ENCODE measurements at regions not wholly inside any gene's neighbourhood (a gene's known extent, or its start where the extent isn't known, plus 50 kb on each side); places are given as distances from the start of the nearest gene placed in this dataset.

DNA sequence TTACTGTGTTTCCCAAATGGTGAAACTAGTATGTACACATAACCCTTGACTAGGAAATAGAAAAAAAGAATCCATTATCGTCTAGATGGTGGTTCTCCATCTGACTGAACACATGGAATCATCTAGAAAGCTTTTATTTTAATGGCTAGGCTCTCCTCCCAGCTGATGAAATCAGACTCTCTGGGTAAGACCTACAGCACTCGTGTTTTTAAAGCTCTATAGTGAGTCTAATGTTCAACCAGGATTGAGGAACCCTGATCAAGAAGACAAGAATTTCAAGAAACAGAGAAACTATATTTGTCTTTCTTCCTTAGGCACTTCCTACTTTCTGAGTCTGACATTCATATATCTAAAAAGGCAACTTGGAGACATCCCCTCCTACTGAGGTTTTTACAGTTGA is 118.8 kb downstream of the TMCO5A start:
- Histone ChIP-seq H3K27ac (ENCODE audit: low read length, poor library complexity, severe bottlenecking) (no peak overlapping the region), H3K27me3 (ENCODE audit: control insufficient read depth in 1 of 2, insufficient read depth in 1 of 2, low read length in 2 of 2) (no peaks in the 10 kb centered on the region), H2AK5ac (ENCODE audit: low read length, severe bottlenecking) (no peak overlapping the region), H4K91ac (ENCODE audit: low read length) (no peak overlapping the region), H3K9me3 (ENCODE audit: control insufficient read depth, low read length) (no peaks in the 10 kb centered on the region), H3K14ac (ENCODE audit: low read length in 2 of 2) (no peak overlapping the region), H3K4me1 (ENCODE audit: control insufficient read depth, insufficient read depth, low read depth, low read length) (peaks cover 1% of the 10 kb centered on the region), H3K18ac (ENCODE audit: low read depth in 1 of 2, low read length in 2 of 2) (no peak overlapping the region), H4K8ac (ENCODE audit: low read length) (no peak overlapping the region), H3K36me3 (ENCODE audit: control insufficient read depth in 1 of 2, insufficient read depth in 2 of 2, low read depth in 1 of 2, low read length in 2 of 2) (no peaks in the 10 kb centered on the region), H3K23ac (ENCODE audit: low read length in 2 of 2) (no peak overlapping the region), H3K79me1 (replicated peaks; ENCODE audit: low read length, poor library complexity, severe bottlenecking) (no peaks in the 10 kb centered on the region), H3K4ac (ENCODE audit: low read depth in 1 of 2, low read length in 2 of 2) (no peak overlapping the region), H3K4me3 (ENCODE audit: insufficient read depth in 1 of 2, low read depth in 1 of 2, low read length in 2 of 2) (no peak overlapping the region), H3K9ac (ENCODE audit: low read length) (peak overlapping the region; percentile 47), H2BK15ac (ENCODE audit: low read depth, poor library complexity, severe bottlenecking) (no peak overlapping the region), H2BK12ac (ENCODE audit: low read length in 2 of 2) (no peak overlapping the region), H2AFZ (ENCODE audit: low read depth, low read length) (no peak overlapping the region), H2BK120ac (ENCODE audit: low read depth, low read length) (no peak overlapping the region), H2BK5ac (ENCODE audit: low read depth, low read length, poor library complexity, severe bottlenecking) (no peak overlapping the region), H3K4me2 (ENCODE audit: low read length, poor library complexity, severe bottlenecking) (no peak overlapping the region)
- 100% methylated on average over 2 of the region's 2 CpGs for WGBS
- DNase-seq = no peak

DNA sequence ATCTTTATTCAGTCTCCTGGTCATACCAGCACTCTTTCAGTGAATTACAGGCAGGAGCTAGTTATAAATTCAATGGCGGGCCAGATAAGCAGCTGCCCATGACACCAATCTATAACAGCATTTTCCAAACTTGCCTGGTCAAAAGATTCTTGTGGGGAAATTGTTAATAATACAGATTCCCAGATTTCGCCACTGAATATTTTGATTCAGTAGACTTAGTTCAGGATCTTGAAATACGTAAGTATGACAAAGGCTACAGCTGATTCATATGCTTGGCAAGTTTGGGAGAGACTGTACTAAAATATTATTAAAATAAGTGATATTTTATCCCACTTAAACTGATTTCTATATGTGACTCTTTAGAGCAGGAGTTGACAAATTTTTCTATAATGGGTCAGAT is 119.3 kb downstream of the TMCO5A start:
- no peaks in the 10 kb centered on the region for H3K36me3 ChIP-seq (ENCODE audit: control insufficient read depth in 1 of 2, insufficient read depth in 2 of 2, low read depth in 1 of 2, low read length in 2 of 2)
- H3K18ac ChIP-seq (ENCODE audit: low read depth in 1 of 2, low read length in 2 of 2) = no peak overlapping the region
- peak overlapping the region; percentile 47 for H3K9ac ChIP-seq (ENCODE audit: low read length)
- H2AFZ ChIP-seq (ENCODE audit: low read depth, low read length) = no peak overlapping the region
- no peak overlapping the region for H2BK15ac ChIP-seq (ENCODE audit: low read depth, poor library complexity, severe bottlenecking)
- WGBS = 100% methylated on average over 2 of the region's 3 CpGs
- no peak overlapping the region for H2BK120ac ChIP-seq (ENCODE audit: low read depth, low read length)
- H3K4ac ChIP-seq (ENCODE audit: low read depth in 1 of 2, low read length in 2 of 2) = no peak overlapping the region
- no peak overlapping the region for H3K27ac ChIP-seq (ENCODE audit: low read length, poor library complexity, severe bottlenecking)
- no peak for DNase-seq
- no peaks in the 10 kb centered on the region for H3K27me3 ChIP-seq (ENCODE audit: control insufficient read depth in 1 of 2, insufficient read depth in 1 of 2, low read length in 2 of 2)
- H3K4me1 ChIP-seq (ENCODE audit: control insufficient read depth, insufficient read depth, low read depth, low read length) = peaks cover 2% of the 10 kb centered on the region
- H4K8ac ChIP-seq (ENCODE audit: low read length) = no peak overlapping the region
- no peaks in the 10 kb centered on the region for H3K9me3 ChIP-seq (ENCODE audit: control insufficient read depth, low read length)
- no peak overlapping the region for H3K4me2 ChIP-seq (ENCODE audit: low read length, poor library complexity, severe bottlenecking)
- no peak overlapping the region for H2BK12ac ChIP-seq (ENCODE audit: low read length in 2 of 2)
- no peak overlapping the region for H4K91ac ChIP-seq (ENCODE audit: low read length)
- H3K23ac ChIP-seq (ENCODE audit: low read length in 2 of 2) = no peak overlapping the region
- H2BK5ac ChIP-seq (ENCODE audit: low read depth, low read length, poor library complexity, severe bottlenecking) = no peak overlapping the region
- no peaks in the 10 kb centered on the region for H3K79me1 ChIP-seq (replicated peaks; ENCODE audit: low read length, poor library complexity, severe bottlenecking)
- no peak overlapping the region for H3K4me3 ChIP-seq (ENCODE audit: insufficient read depth in 1 of 2, low read depth in 1 of 2, low read length in 2 of 2)
- no peak overlapping the region for H3K14ac ChIP-seq (ENCODE audit: low read length in 2 of 2)
- H2AK5ac ChIP-seq (ENCODE audit: low read length, severe bottlenecking) = no peak overlapping the region

DNA sequence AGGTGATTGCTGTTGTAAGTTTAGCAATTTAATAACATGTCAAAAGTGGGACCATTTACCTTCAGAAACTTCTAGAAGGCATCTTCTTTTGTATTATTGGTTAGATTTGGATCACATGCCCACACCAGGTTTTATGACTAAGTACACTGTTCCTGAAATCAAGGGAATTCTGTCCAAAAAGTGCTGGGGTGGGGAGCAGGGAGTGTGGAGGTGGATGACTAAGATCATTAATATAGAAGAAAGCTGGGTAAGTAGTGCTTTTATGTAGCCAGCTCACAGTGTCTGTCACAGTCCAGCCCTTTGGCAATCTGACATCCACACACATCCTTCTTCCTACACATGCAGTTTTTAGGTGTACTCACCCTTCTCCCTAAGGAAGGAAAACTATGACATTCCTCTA is 120.0 kb downstream of the TMCO5A start:
- no peaks in the 10 kb centered on the region for H3K27me3 ChIP-seq (ENCODE audit: control insufficient read depth in 1 of 2, insufficient read depth in 1 of 2, low read length in 2 of 2)
- H2BK12ac ChIP-seq (ENCODE audit: low read length in 2 of 2) = no peak overlapping the region
- H3K18ac ChIP-seq (ENCODE audit: low read depth in 1 of 2, low read length in 2 of 2) = no peak overlapping the region
- peak overlapping the region; percentile 47 for H3K9ac ChIP-seq (ENCODE audit: low read length)
- H4K91ac ChIP-seq (ENCODE audit: low read length) = no peak overlapping the region
- H3K79me1 ChIP-seq (replicated peaks; ENCODE audit: low read length, poor library complexity, severe bottlenecking) = no peaks in the 10 kb centered on the region
- H2AFZ ChIP-seq (ENCODE audit: low read depth, low read length) = no peak overlapping the region
- H3K4me2 ChIP-seq (ENCODE audit: low read length, poor library complexity, severe bottlenecking) = no peak overlapping the region
- no peak overlapping the region for H2BK120ac ChIP-seq (ENCODE audit: low read depth, low read length)
- H3K14ac ChIP-seq (ENCODE audit: low read length in 2 of 2) = no peak overlapping the region
- H2AK5ac ChIP-seq (ENCODE audit: low read length, severe bottlenecking) = no peak overlapping the region
- no peak overlapping the region for H3K27ac ChIP-seq (ENCODE audit: low read length, poor library complexity, severe bottlenecking)
- no peaks in the 10 kb centered on the region for H3K36me3 ChIP-seq (ENCODE audit: control insufficient read depth in 1 of 2, insufficient read depth in 2 of 2, low read depth in 1 of 2, low read length in 2 of 2)
- no peak overlapping the region for H4K8ac ChIP-seq (ENCODE audit: low read length)
- H2BK5ac ChIP-seq (ENCODE audit: low read depth, low read length, poor library complexity, severe bottlenecking) = no peak overlapping the region
- no peak overlapping the region for H2BK15ac ChIP-seq (ENCODE audit: low read depth, poor library complexity, severe bottlenecking)
- no peak overlapping the region for H3K23ac ChIP-seq (ENCODE audit: low read length in 2 of 2)
- peaks cover 3% of the 10 kb centered on the region for H3K4me1 ChIP-seq (ENCODE audit: control insufficient read depth, insufficient read depth, low read depth, low read length)
- no peak overlapping the region for H3K4ac ChIP-seq (ENCODE audit: low read depth in 1 of 2, low read length in 2 of 2)
- no peak overlapping the region for H3K4me3 ChIP-seq (ENCODE audit: insufficient read depth in 1 of 2, low read depth in 1 of 2, low read length in 2 of 2)
- DNase-seq = no peak
- no peaks in the 10 kb centered on the region for H3K9me3 ChIP-seq (ENCODE audit: control insufficient read depth, low read length)

DNA sequence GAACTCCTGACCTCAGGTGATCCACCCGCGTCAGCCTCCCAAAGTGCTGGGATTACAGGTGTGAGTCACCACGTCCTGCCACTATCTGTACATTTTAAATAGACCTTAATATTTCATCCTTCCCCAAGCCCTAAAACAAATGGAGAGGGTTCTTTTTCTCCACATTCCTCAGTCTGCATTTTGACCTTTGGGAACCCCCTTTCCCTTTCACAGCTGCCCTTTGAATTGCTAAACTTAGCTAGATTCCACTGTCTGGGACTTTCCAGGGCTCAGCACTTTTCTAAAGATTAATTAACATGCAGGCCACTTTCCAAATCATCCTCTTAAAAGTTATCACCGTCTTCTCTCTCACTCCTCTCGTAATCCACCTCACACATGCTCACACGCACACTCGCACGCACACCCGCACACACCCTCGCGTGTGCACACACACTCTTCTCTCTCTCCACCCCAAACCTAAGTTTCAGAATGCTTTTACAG is 124.2 kb downstream of the TMCO5A start:
- Histone ChIP-seq H4K91ac (ENCODE audit: low read length) (no peak overlapping the region), H3K4me2 (ENCODE audit: low read length, poor library complexity, severe bottlenecking) (no peak overlapping the region)

More for the DNA sequence above, 124.2 kb downstream of the TMCO5A start:
- Histone ChIP-seq H4K8ac (ENCODE audit: low read length) (no peak overlapping the region), H3K4ac (ENCODE audit: low read depth in 1 of 2, low read length in 2 of 2) (no peak overlapping the region), H2AK5ac (ENCODE audit: low read length, severe bottlenecking) (no peak overlapping the region), H3K36me3 (ENCODE audit: control insufficient read depth in 1 of 2, insufficient read depth in 2 of 2, low read depth in 1 of 2, low read length in 2 of 2) (no peaks in the 10 kb centered on the region), H3K27ac (ENCODE audit: low read length, poor library complexity, severe bottlenecking) (peak overlapping the region; percentile 63), H3K18ac (ENCODE audit: low read depth in 1 of 2, low read length in 2 of 2) (no peak overlapping the region), H2BK15ac (ENCODE audit: low read depth, poor library complexity, severe bottlenecking) (no peak overlapping the region), H3K4me3 (ENCODE audit: insufficient read depth in 1 of 2, low read depth in 1 of 2, low read length in 2 of 2) (no peak overlapping the region), H2BK12ac (ENCODE audit: low read length in 2 of 2) (peak overlapping the region in 1 of 2 experiments; percentile 87), H2BK5ac (ENCODE audit: low read depth, low read length, poor library complexity, severe bottlenecking) (no peak overlapping the region), H2BK120ac (ENCODE audit: low read depth, low read length) (no peak overlapping the region), H3K79me1 (replicated peaks; ENCODE audit: low read length, poor library complexity, severe bottlenecking) (no peaks in the 10 kb centered on the region), H3K9ac (ENCODE audit: low read length) (no peak overlapping the region), H3K9me3 (ENCODE audit: control insufficient read depth, low read length) (no peaks in the 10 kb centered on the region), H3K27me3 (ENCODE audit: control insufficient read depth in 1 of 2, insufficient read depth in 1 of 2, low read length in 2 of 2) (no peaks in the 10 kb centered on the region), H3K14ac (ENCODE audit: low read length in 2 of 2) (no peak overlapping the region), H2AFZ (ENCODE audit: low read depth, low read length) (no peak overlapping the region), H3K23ac (ENCODE audit: low read length in 2 of 2) (no peak overlapping the region), H3K4me1 (ENCODE audit: control insufficient read depth, insufficient read depth, low read depth, low read length) (peaks cover 6% of the 10 kb centered on the region)
- WGBS = 66% methylated on average over 8 of the region's 11 CpGs
- DNase-seq = peak; percentile 57

All from mesenchymal stem cell (in vitro differentiated cells and primary cell).